HG02884 (cell line): ENCODE measurements at regions not wholly inside any gene's neighbourhood (a gene's known extent, or its start where the extent isn't known, plus 50 kb on each side); places are given as distances from the start of the nearest gene placed in this dataset.

Experiments used
- ATAC-seq: cut with Tn5 transposase; IDR thresholded peaks from one replicate; pipeline ENCODE4 v1.9.1; 2021; ENCODE audit warnings: mild to moderate bottlenecking, moderate library complexity; ENCODE audit not compliant: unreplicated experiment

DNA sequence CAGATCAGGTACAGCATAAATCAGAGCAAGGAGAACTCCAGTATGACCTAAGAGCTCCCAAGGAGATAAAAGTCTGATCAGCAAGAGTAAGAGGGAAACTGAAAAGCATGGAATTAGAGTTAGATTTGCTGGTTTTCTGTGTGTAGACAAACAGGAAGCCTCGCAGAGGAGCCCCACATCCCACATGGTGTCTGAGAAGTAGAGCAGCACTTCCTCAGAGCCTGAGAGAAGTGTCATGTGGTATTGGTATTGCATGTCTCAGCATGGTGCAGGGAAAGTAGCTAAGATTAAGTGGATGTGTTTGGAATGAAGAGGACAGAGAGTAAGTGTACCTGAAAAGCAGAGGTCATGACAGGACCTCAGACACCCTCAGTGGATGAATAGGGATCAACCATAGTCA is 175.4 kb upstream of the GBE1 start:
- ATAC-seq = no peak

DNA sequence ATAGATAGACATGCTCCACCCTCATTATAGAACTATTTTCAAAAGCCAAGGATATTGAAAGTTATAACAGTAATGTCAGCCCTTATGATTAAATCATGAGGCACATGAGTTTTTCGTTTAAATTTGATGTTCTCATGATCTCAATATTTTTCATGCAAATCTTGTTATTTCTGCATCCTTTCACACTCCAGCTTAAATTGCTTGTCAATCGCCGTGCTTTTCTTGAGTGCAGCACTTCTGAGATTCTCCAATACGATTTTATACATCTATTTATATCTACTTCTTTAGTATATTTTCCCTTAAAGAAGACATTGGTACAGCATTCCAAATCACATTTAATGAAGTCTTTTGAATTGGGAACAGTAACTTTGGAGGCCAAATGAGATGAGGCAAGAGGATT is 171.2 kb upstream of the GBE1 start:
- no peak for ATAC-seq

DNA sequence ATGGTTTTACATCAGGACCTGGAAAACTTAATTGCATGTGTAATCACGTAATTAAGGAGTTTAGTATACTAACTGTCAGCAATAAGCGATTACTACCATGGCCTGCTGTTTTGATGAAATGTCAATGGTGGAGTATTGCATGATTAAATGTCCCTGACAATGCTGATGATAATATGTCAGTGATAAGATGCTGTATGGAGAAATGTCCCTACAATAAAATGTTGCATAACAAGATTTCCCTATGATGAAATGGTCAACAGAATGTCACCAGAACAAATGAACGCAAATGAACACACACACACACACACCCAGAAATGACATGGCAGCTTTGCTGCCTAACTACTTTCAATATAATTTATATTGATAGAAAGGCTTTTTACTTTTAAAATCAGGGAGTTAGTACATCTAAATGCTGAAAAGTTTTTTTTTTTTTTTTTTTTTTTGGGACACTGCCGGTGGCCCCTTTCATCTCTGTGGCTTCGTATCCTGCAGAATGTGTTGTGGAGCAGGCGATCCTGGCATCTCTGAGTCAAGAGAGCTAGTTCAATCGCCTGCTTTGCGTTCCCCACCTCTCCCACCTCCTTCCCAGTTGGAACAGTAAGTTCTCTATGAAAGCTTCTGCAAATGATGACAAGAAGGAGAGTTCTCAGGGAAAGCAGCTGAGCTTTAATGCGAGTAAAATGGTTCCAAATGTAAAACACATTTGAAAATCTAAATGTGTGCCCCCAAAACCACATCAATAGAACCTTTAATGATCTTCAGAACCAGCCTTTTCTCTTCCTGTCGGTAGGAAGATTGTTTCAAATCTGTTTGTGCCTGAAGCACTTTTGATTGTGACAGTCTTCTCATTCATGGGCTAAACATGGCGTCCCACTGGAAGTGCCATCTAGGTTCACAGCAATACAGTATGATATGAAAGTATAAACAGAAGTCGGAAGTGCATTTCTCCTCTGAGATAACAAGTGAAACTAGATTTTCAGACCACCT is 170.1 kb upstream of the GBE1 start:
- no peak for ATAC-seq

DNA sequence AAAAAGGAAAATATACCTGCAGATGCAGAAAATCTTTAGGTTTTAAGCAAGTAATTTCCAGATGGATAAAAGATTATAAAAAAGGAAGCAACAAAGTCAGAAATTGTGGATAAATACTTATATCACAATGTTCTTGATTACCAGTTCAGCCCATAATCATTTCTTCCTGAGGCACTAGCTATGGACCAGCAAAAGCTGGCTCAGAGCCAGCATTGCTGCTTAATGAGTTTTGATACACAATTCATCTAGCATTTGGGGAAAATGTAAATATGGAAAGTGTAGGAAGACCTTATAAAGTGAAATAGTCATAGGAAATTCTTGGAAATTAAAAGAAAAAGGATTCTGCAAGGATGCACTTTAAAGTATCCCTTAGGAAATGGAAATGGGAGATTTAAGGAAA is 168.3 kb upstream of the GBE1 start:
- ATAC-seq = no peak

DNA sequence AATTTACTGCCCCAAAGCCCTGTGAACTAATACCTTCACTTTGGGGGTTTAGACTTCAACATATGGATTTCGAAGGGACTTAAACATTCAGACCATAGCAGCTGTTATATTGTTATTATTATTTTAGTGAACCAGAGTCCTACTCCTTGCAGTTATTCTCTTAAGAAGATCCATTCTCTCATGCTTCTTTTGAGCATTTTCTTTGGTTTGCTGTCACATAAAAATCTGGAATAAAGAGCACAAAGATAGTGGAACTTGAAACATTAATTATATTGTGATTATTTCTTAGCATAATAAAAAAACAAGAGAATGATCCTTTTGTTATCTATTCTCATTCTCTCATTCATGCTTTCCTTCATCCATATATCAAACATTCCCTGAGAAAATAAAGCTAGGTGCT is 166.4 kb upstream of the GBE1 start:
- no peak for ATAC-seq

DNA sequence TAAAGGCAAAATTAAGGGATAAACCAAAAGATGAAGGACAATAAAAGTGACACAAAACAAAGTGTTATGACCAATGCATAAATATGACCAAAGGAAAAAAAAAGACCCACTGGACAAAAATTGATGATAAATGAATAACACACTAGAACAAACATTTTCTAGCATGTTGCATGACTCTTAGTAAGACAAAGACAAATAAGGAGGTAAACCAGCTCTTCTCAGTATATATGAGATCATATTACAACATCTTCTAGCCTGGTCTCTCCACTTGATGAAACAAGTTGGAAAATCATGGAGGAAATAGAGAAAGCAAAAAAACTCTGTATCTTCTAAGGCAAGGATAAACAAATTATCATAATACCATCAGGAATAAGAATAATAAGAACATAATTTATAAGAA is 163.9 kb upstream of the GBE1 start:
- no peak for ATAC-seq

DNA sequence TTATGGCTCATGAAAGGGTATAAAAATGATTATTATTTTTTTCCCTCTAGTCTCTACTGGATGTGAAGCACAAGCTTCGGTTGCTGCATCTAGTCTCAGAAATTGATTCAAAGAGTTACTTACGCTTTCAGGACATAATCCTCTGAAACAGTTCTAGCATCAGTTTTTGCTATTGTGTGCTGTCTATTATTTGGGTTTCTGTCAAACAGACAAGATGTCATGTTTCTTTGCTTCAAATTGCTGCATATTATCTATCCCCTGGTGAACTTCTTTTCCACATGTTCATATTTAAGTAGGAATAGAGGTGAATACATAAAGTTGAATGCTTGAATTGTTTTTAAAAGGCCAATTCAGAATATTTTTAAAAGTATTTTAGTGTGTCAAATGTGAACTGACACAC is 161.6 kb upstream of the GBE1 start:
- ATAC-seq = no peak

DNA sequence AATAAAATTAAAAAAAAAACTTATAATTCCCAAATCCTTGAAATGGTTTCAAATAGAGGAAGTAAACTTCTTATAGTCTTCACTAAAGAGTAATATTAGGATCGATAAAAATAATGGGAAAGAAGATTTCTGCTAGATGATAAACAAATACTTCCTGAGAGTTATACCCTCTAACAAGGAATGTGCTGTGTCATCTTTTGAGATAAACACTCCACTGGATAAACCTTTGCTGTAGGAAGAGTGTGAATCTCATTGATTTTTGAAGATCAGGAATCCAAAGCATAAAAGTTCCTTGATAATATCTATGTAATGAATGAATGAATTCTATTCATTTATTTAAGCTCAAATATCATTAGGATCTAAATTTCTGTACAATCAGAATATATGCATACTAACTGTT is 161.0 kb upstream of the GBE1 start:
- no peak for ATAC-seq

DNA sequence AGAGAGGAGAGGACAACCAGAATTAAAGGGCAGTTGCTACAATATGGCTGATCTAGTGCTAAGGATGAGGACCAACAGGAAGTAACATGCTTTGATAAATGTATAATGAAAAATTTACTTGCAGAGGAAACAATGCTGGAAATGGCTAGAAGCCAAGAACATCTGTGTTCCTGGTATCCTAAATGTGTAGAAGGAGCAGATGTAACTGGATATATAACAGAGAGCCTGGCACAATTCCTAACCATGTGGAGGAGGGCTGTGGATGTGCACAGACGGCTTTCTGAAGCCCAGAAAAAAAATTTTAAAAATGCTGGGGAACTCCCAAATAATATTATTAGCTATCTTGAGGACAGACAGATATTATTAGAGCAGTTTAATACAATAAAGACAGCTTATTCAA is 159.4 kb upstream of the GBE1 start:
- ATAC-seq = no peak

DNA sequence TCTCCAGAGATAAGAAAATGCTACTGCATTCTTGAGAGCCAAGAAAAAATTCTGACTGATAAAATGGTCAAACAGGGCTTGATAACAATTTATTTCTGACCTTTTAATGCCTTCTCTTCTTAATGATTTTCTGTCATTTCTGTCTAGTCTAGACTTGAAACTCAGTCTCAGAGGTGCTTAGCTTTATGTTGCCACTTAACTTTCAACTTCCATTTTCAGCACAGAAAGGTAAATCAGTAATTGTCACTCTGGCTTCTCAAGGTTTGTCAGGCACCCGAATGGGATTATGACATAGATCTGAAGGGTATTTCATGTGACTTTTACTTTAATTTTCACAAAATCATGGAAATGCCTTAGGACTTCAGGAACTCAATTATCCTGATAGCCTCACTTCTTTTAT is 155.4 kb upstream of the GBE1 start:
- ATAC-seq = no peak

DNA sequence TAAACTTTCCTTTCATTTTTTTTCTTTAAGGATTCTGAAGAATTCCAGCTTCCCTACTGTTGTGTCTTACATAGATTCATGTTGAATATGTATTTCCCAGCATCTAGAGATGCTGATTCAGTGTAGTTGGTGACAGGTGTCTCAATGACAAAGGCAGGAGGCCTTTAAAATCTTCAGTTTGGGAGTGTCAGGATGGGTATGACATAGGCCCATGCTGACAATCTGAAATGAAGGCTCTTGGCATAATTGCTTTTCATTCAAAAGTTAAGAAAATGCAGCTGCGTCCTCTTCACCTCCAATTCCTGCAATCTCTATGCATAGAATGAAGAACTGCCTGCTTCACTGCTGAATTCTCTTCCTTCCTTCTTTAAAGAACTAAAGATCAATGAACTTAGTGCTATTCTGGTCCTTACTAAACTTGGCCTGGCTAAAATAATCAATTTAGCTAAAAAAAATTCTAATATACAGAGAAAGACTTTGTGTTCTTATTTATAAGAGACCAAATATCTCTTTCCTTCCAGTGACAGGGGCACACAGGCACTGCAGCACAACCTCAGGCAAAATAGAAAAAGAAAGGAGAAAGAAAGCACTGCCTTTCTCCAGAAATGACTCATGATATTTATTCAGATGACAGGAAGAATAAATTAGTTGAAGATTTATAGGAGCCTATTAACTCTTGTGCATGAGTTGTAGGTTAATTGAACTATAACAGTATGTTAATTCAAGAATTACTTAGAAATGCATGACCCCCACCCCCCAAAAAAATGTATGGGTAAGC is 152.6 kb upstream of the GBE1 start:
- ATAC-seq = no peak

DNA sequence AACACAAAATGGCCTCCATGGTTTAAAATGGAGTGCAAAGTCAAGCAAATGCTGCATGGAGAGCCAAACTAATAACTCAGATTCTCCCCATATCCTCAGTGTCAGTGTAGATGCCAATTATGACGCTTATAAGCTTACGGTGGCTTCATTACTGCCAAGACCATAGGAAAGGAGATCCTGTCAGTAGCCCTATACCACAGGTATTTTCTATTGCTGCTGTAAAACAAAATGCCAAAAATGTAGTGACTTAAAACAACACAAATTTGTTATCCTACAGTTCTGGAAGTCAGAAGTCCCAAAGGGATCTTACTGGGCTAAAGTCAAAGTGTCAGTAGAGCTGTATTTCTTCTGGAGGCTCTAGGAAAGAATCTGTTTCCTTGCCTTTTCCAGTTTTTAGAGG is 149.8 kb upstream of the GBE1 start:
- no peak for ATAC-seq

DNA sequence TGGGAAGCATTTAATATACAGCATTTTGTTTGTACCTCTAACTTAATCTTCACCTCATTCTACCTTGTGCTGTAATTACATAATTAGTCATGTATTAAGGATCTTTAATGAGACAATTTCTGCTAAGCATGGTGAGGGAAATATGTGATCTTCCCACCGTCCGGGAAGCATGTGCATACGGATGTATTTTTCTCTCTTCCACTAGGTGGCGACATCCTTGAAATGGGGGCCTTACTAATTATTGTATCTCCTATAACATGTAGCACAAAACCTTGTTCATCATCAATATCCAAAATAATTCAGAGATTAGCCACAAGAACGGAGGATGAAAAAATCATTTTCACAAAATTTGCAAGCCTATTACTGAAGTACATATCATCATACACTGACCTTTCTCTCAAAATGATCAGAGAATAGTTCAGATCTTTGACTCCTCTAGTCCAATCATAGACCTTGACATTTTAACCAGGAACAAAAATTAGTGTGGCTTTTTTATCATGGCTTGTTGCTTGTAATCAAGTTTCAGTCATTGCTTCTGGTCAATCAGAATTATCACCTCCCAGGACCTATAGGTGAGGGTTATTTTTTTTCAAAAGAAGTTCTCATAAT is 148.9 kb upstream of the GBE1 start:
- ATAC-seq = no peak

DNA sequence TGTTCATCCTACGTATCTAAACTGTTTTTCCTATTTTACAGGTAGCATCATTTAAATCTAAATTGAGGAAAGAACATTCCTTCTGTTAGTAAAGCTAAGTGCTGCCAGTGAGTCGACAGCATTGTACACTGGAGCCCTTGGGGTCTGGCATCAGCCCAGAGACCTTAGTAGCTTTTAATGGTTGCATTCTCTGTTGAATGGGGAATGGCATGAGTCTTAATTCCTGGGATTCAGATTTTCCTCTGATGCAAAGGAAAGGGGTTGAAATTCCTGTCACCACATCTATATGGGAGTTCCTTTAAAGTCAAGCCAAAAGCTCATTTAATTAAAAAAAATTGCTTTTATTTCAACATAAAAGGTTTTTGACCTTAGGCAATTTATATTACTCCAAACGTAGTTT is 148.4 kb upstream of the GBE1 start:
- ATAC-seq = no peak

DNA sequence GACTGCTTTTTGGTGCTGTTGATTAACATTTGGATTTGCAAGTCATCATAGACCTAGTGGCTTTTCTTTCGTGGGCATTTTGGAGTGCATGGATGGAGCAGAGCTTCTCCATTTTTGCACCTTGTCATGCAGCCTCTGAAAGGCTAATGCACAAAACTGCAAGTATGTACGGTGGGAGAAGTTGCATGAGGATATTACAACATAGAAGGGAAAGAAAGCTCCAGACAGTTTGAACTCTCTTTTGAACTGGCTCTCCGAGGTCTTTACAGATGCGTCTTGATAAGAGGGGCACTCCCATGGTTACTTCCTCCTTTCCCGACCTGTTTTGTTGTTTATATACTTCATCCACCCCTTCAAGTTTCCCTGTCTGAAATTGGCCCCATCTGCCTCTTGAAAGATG is 147.1 kb upstream of the GBE1 start:
- ATAC-seq = no peak

DNA sequence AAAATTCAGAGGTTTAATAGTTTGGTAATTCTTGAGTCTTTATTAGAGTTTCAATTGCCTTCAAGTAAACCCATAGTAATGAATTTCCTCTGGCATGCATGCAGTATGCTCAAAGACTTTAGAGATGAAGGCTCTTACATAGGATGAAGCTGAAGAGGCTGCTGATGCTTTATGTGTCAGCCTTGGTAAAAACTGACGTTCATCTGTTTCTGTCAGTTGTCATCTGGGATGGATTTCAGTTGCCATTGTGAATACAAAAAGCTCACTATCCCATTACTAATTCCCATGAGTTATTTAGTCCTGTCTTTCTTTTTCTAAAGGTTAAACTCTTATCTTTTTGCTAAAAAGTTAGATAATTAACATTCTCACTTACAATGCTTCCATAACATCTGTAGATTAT is 136.9 kb upstream of the GBE1 start:
- ATAC-seq = no peak

DNA sequence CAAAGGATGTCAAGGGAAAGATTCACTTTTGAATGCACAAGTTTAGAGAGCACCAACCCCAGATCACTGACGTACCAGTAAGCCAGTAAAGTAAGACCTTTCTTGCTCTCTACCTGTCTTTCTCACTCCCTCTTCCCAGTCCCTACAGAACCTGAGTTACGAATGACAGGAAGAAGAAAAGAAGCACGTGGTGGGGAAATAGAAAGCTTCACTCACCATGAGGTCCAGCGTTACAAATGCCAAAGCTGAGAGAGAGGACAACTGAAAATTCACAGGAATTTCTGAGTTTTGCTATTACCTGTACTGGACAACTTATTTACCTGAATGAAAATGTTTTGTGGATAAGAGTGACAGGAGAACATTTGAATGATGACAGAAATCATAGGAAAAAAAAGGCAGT is 133.2 kb upstream of the GBE1 start:
- no peak for ATAC-seq

DNA sequence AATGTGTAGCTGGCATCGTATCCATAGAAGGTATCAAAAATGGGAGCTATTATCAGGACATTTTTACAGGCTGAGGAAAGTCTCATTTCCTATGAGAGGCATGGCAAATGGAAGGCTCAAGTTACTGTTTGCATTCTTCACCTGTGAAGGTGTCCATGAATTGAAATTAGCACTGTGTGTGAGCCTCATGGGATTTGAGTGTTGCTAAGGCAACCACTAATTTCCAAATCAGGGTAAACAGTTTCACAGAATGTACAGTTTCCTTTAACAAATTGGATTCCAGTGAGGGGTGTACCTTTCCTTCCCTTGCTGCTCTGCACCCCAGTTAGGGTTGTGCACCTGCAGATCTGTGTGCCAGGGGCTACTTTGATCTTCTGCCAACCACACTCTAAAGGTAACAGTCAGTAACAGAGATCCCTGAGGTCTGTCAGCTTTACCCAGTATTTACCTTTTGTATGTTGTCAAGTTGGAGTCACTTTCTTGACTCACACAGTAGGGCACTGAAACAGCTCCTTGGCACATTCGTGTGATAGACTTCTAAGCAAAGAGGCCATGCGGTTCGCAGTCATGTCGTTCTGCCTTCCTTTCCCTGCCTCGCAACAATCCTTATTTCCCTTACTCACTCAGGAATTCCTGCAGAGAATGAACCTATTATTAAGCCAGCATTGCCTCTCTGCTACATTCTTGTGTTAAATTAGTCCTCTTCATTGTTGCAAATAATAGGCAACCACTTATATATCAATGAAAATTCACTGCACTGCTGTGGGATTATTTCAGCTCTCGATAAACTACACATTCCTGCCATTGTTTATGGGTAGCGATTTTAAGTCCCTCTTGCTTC is 129.8 kb upstream of the GBE1 start:
- no peak for ATAC-seq

DNA sequence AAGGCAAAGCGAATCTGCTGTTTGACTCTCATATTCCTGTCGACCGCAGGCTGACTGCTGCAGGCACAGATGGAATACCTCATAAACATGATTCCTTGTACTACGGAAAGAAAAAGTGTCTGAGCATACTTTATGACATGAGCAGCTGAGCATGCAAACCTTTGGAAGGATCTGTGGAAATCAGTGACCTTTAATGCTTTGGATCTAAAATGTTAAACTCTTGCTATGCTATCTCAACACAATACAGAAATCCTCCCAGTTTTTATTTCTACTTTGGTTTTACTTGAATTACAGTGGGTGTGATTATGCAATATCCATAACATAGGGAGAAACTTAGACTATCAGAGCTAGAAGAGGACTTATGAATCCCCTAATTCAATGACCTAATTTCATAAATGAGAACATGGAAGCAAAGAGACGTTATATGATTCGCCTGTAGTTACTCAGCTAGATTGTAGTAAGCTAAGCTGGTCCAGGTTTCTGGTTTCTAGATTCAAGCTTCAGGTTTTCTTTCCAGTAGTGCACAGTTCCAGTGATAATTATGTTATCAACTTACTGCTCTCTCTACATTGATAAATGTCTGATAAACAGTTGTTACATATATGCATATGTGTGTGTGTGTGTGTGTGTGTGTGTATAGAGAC is 127.6 kb upstream of the GBE1 start:
- no peak for ATAC-seq

DNA sequence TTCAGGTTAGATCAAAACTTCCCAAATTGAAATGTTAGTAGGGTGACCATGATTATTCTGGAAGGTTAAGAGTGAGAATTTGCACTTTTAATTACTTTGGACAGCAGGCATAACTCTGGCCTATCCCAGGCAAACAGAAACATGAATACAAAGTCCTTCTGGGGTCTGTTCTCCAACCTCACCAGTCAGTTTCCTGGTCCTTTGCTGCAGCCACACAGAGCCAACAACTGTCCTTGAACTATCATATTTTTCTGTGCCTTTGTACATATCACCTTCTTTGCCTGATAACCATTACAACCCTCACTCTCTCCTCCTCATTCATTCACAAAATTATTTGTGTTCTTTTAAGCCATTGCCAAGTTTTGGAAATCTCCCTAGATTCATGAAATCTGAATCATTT is 126.0 kb upstream of the GBE1 start:
- ATAC-seq = no peak
